CD4-positive, alpha-beta T cell (primary cell): ENCODE measurements at regions not wholly inside any gene's neighbourhood (a gene's known extent, or its start where the extent isn't known, plus 50 kb on each side); places are given as distances from the start of the nearest gene placed in this dataset.

Experiments
- ATAC-seq: fragments of 200-7000 bp; cut with Tn5 transposase; one replicate; pipeline ENCODE4 v1.10.0; 2022; ENCODE audit warnings: mild to moderate bottlenecking; ENCODE audit not compliant: poor library complexity
- CTCF ChIA-PET: fragments of 350-600 bp; sonication (Branson Sonifier 250); formaldehyde crosslinking; loops from one replicate; lab custom pipeline; 2021; ENCODE audit warnings: antibody characterized with exemption, inconsistent platforms; lab: Charles Lee
- POLR2A ChIA-PET: fragments of 350-600 bp; sonication (Branson Sonifier 250); formaldehyde crosslinking; loops from one replicate; lab custom pipeline; 2021; ENCODE audit warnings: antibody characterized with exemption, inconsistent platforms; lab: Charles Lee
- DNase-seq, 14 experiments: peaks; one replicate each; pipeline ENCODE4 v3.0.0-alpha.2; 2013 to 2020; ENCODE audit warnings: mixed read lengths in 2 of 14
- H3K27ac ChIP-seq, 2 donors: one replicate each; pipeline versions ENCODE4 v1.5.1 to v1.7.0; 2013; ENCODE audit warnings: low read length in 2 of 2, low read depth in 1 of 2, mild to moderate bottlenecking in 1 of 2
- H3K27me3 ChIP-seq, 2 experiments: 1 replicate in 1 of 2; 2 replicates in 1 of 2; pipeline versions ENCODE4 v1.6.1 to v1.7.0; 2013; ENCODE audit warnings: low read length in 2 of 2, control low read depth in 1 of 2, mild to moderate bottlenecking in 1 of 2, moderate library complexity in 1 of 2; ENCODE audit not compliant: insufficient read depth in 2 of 2, control insufficient read depth in 1 of 2
- H3K36me3 ChIP-seq: one replicate; pipeline ENCODE4 v1.6.1; 2013; ENCODE audit warnings: low read length, control low read depth; ENCODE audit not compliant: insufficient read depth
- H3K4me1 ChIP-seq: one replicate; pipeline ENCODE4 v1.6.1; 2013; ENCODE audit warnings: low read length, control low read depth; ENCODE audit not compliant: insufficient read depth
- H3K4me3 ChIP-seq: one replicate; pipeline ENCODE4 v1.5.1; 2013; ENCODE audit warnings: mild to moderate bottlenecking, low read length, moderate library complexity
- H3K9me3 ChIP-seq, 2 experiments: 1 replicate in 1 of 2; 2 replicates in 1 of 2; pipeline versions ENCODE4 v1.6.1 to v1.7.0; 2013; ENCODE audit warnings: low read length in 2 of 2, mild to moderate bottlenecking in 2 of 2, control low read depth in 1 of 2, moderate library complexity in 1 of 2; ENCODE audit not compliant: control insufficient read depth in 1 of 2, insufficient read depth in 1 of 2
- H3K27ac Mint-ChIP-seq: one replicate; pipeline ENCODE4 v1.8.0; 2020; ENCODE audit warnings: mixed read lengths
- H3K27me3 Mint-ChIP-seq: one replicate; pipeline ENCODE4 v1.8.0; 2021; ENCODE audit warnings: mixed read lengths
- H3K36me3 Mint-ChIP-seq: one replicate; pipeline ENCODE4 v1.8.0; 2021; ENCODE audit warnings: low read depth, mixed read lengths
- H3K4me1 Mint-ChIP-seq: one replicate; pipeline ENCODE4 v1.8.0; 2021; ENCODE audit warnings: low read depth, mixed read lengths
- H3K4me3 Mint-ChIP-seq: one replicate; pipeline ENCODE4 v1.8.0; 2020; ENCODE audit warnings: mild to moderate bottlenecking, mixed read lengths
- H3K9me3 Mint-ChIP-seq: one replicate; pipeline ENCODE4 v1.8.0; 2020; ENCODE audit warnings: mixed read lengths
- CTCF ChIP-seq: fragments of 200-600 bp; IDR thresholded peaks from one replicate; pipeline ENCODE4 v1.8.0; 2022; ENCODE audit warnings: antibody characterized with exemption, mild to moderate bottlenecking
- intact Hi-C, 2 experiments: fragments of 100-400 bp; cut with DNase I in 1 of 2; cut with micrococcal nuclease in 1 of 2; formaldehyde crosslinking; loops; one replicate each; pipeline versions ENCODE4 v1.15.1 to v1.9.0; 2023 to 2025; cut with DNase I, micrococcal nuclease

- Histone ChIP-seq H3K36me3 (no peaks in the 10 kb centered on the region), H3K9me3 (no peaks in the 10 kb centered on the region), H3K27ac (no peak overlapping the region), H3K27me3 (no peaks in the 10 kb centered on the region), H3K4me1 (no peaks in the 10 kb centered on the region), H3K4me3 (no peak overlapping the region)
- Mint-ChIP-seq H3K36me3 (no peaks in the 10 kb centered on the region), H3K9me3 (peaks cover 3% of the 10 kb centered on the region), H3K4me3 (no peak overlapping the region), H3K27me3 (no peaks in the 10 kb centered on the region), H3K4me1 (no peaks in the 10 kb centered on the region), H3K27ac (no peak overlapping the region)
- intact Hi-C loops, result no loop called here
- DNase-seq, result no peak
- no peak for TF ChIP-seq CTCF
- ChIA-PET CTCF (no interaction called here), POLR2A (no interaction called here)
- no peak for ATAC-seq
Measured at GRCh38 chr6:120899932-120900331, 434.3 kb downstream of the TBC1D32 start.

GRCh38 chr6:120894077-120894476 lies 440.2 kb downstream of the TBC1D32 start:
- TF ChIP-seq CTCF, result no peak
- no peak overlapping the region for H3K27ac ChIP-seq
- H3K4me3 ChIP-seq, result no peak overlapping the region
- peaks cover 0 to 4% of the 10 kb centered on the region in 2 experiments for H3K9me3 ChIP-seq
- ChIA-PET CTCF (no interaction called here), POLR2A (no interaction called here)
- no peaks in the 10 kb centered on the region for H3K36me3 ChIP-seq
- ATAC-seq (no peak), DNase-seq (no peak)
- H3K4me1 Mint-ChIP-seq, result no peaks in the 10 kb centered on the region
- no peaks in the 10 kb centered on the region for H3K4me1 ChIP-seq
- H3K9me3 Mint-ChIP-seq, result peaks cover 18% of the 10 kb centered on the region
- H3K27me3 Mint-ChIP-seq, result no peaks in the 10 kb centered on the region
- H3K27me3 ChIP-seq, result no peaks in the 10 kb centered on the region
- intact Hi-C loops, result no loop called here
- H3K27ac Mint-ChIP-seq, result no peak overlapping the region
- no peaks in the 10 kb centered on the region for H3K36me3 Mint-ChIP-seq
- H3K4me3 Mint-ChIP-seq, result no peak overlapping the region

- Mint-ChIP-seq H3K4me1 (no peaks in the 10 kb centered on the region), H3K36me3 (no peaks in the 10 kb centered on the region), H3K9me3 (peaks cover 2% of the 10 kb centered on the region), H3K4me3 (no peak overlapping the region), H3K27me3 (no peaks in the 10 kb centered on the region), H3K27ac (no peak overlapping the region)
- H3K4me1 ChIP-seq, result no peaks in the 10 kb centered on the region
- no peak overlapping the region for H3K27ac ChIP-seq
- DNase-seq (no peak), ATAC-seq (no peak)
- ChIA-PET CTCF (no interaction called here), POLR2A (no interaction called here)
- H3K27me3 ChIP-seq, result no peaks in the 10 kb centered on the region
- TF ChIP-seq CTCF, result no peak
- H3K4me3 ChIP-seq, result no peak overlapping the region
- intact Hi-C loops, result no loop called here
- no peaks in the 10 kb centered on the region for H3K36me3 ChIP-seq
- peaks cover 0 to 22% of the 10 kb centered on the region in 2 experiments for H3K9me3 ChIP-seq
Measured at GRCh38 chr6:120876931-120877330, 457.3 kb downstream of the TBC1D32 start.
